GM18867 (cell line): ENCODE measurements at regions not wholly inside any gene's neighbourhood (a gene's known extent, or its start where the extent isn't known, plus 50 kb on each side); places are given as distances from the start of the nearest gene placed in this dataset.

ENCODE experiments used
- ATAC-seq: cut with Tn5 transposase; IDR thresholded peaks from one replicate; pipeline ENCODE4 v1.9.1; 2021; ENCODE audit warnings: mild to moderate bottlenecking, moderate library complexity; ENCODE audit not compliant: unreplicated experiment

GRCh38 chr7:88358881-88359280 lies 52.2 kb upstream of the STEAP4 start:
- ATAC-seq, result no peak

GRCh38 chr7:88358526-88358838 lies 51.8 kb upstream of the STEAP4 start:
- no peak for ATAC-seq

- peak; percentile 84 for ATAC-seq
These were observed 51.3 kb upstream of the STEAP4 start for GRCh38 chr7:88357781-88358525.

GRCh38 chr7:88357294-88357693 lies 50.6 kb upstream of the STEAP4 start:
- no peak for ATAC-seq
